ENCODE measurements at regions not wholly inside any gene's neighbourhood (a gene's known extent, or its start where the extent isn't known, plus 50 kb on each side); places are given as distances from the start of the nearest gene placed in this dataset.

GRCh38 chrY:13066372-13066771 is 161.7 kb downstream of the DDX3Y start:
- Histone ChIP-seq H3K4me1 (no peaks in the 10 kb centered on the region), H3K36me3 (no peaks in the 10 kb centered on the region), H3K27me3 (no peaks in the 10 kb centered on the region), H3K27ac (no peak overlapping the region), H3K4me3 (no peak overlapping the region), H3K9me3 (peaks cover 0 to under 1% (median 0%) of the 10 kb centered on the region in 3 donors)
- ATAC-seq = no peak
- TF ChIP-seq POLR2AphosphoS5 (IDR thresholded peaks at IDR 0.05) (no peak), POLR2A (IDR thresholded peaks at IDR 0.05) (no peak), EP300 (IDR thresholded peaks at IDR 0.05) (no peak), CTCF (IDR thresholded peaks at IDR 0.05) (no peak)

DNA sequence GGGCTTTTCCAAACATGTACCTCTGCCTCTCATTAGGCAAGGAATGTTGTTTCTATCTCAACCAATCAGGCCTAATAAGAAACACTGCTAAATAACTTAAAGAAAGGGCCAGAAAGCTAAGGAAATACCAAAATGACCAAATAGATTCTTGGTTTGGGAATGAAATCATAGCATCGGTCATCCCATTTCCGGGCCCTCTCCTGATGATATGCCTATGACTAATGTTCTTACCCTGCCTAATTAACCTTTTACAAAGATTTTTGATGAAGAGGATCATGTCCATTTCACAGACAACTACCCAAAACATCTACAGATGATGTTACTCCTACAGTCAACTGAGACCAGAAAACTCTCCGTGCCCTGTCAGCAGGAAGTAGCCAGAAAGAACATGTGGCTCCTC is 164.0 kb downstream of the DDX3Y start:
- Histone ChIP-seq H3K36me3 (no peaks in the 10 kb centered on the region), H3K27ac (no peak overlapping the region), H3K4me3 (no peak overlapping the region), H3K27me3 (no peaks in the 10 kb centered on the region), H3K4me1 (no peaks in the 10 kb centered on the region), H3K9me3 (peaks cover 0 to 17% (median 0%) of the 10 kb centered on the region in 3 donors)
- ATAC-seq = no peak
- no peak for TF ChIP-seq POLR2AphosphoS5 (IDR thresholded peaks at IDR 0.05)
- no peak for TF ChIP-seq EP300 (IDR thresholded peaks at IDR 0.05)
- no peak for TF ChIP-seq CTCF (IDR thresholded peaks at IDR 0.05)
- no peak for TF ChIP-seq POLR2A (IDR thresholded peaks at IDR 0.05)
- 95% methylated on average over 2 of the region's 3 CpGs; no CpG with 5 or more reads in 1 of the 2 donors for WGBS, 2 donors (ENCODE audit: low coverage in 1 of 2)

DNA sequence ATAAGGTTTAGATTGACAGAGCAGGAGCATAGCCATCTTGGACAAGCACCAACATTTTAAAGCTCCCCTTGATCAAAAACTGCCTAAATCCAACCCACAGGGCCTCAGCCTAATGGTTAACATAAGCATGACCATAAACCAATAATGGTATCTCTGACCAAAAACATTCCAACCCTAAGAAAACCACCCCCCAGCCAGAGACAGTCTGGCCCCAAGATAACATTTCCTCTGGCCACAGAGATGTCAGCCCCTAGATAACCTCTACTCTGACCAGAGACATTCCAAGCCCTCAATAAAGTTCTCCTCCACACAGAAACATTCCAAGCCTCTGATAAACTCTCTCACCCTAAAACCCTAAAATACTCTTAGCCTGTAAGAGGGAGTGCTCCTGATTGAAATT is 164.4 kb downstream of the DDX3Y start:
- Histone ChIP-seq H3K4me3 (no peak overlapping the region), H3K4me1 (no peaks in the 10 kb centered on the region), H3K27ac (no peak overlapping the region), H3K9me3 (peaks cover 0 to 20% (median 0%) of the 10 kb centered on the region in 3 donors), H3K36me3 (no peaks in the 10 kb centered on the region), H3K27me3 (no peaks in the 10 kb centered on the region)
- ATAC-seq = no peak
- TF ChIP-seq CTCF (IDR thresholded peaks at IDR 0.05) (no peak), EP300 (IDR thresholded peaks at IDR 0.05) (no peak), POLR2AphosphoS5 (IDR thresholded peaks at IDR 0.05) (no peak), POLR2A (IDR thresholded peaks at IDR 0.05) (no peak)

DNA sequence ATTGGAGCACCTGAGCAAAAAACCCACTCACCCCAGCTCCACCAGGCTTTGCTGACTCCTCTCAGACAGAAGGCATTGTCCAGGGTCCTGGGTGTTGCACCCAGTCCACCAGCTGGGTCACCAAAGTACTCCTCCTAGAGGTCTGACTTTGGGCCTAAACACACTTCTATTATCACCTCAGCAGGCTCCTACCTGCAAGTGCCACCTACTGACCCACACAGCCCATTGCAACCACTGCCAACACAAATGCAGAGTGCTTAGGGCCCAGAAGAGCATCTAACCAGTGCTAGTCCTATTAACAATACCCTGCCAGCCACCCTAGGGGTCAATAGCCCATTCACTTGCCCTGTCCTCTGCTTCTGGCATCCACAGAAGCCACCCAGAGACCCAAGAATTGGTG is 178.1 kb downstream of the DDX3Y start:
- Histone ChIP-seq H3K4me1 (no peaks in the 10 kb centered on the region), H3K4me3 (no peak overlapping the region), H3K27me3 (no peaks in the 10 kb centered on the region), H3K27ac (no peak overlapping the region), H3K9me3 (no peaks in the 10 kb centered on the region), H3K36me3 (no peaks in the 10 kb centered on the region)
- no peak for ATAC-seq
- TF ChIP-seq POLR2AphosphoS5 (IDR thresholded peaks at IDR 0.05) = no peak
- TF ChIP-seq CTCF (IDR thresholded peaks at IDR 0.05) = no peak
- TF ChIP-seq POLR2A (IDR thresholded peaks at IDR 0.05) = no peak
- no peak for TF ChIP-seq EP300 (IDR thresholded peaks at IDR 0.05)

GRCh38 chrY:13091575-13091974 is 186.9 kb downstream of the DDX3Y start:
- H3K4me3 ChIP-seq = no peak overlapping the region
- no peaks in the 10 kb centered on the region for H3K9me3 ChIP-seq
- no peaks in the 10 kb centered on the region for H3K36me3 ChIP-seq
- H3K27ac ChIP-seq = no peak overlapping the region
- no peaks in the 10 kb centered on the region for H3K4me1 ChIP-seq
- 50% methylated on average over 1 of the region's 5 CpGs; no CpG with 5 or more reads in 1 of the 2 donors for WGBS, 2 donors (ENCODE audit: low coverage in 1 of 2)
- H3K27me3 ChIP-seq = no peaks in the 10 kb centered on the region
- no peak for TF ChIP-seq POLR2A (IDR thresholded peaks at IDR 0.05)
- no peak for TF ChIP-seq EP300 (IDR thresholded peaks at IDR 0.05)
- no peak for TF ChIP-seq POLR2AphosphoS5 (IDR thresholded peaks at IDR 0.05)
- no peak for TF ChIP-seq CTCF (IDR thresholded peaks at IDR 0.05)
- ATAC-seq = no peak

Data from gastroesophageal sphincter (tissue), 4 donors.